ENCODE measurements at regions not wholly inside any gene's neighbourhood (a gene's known extent, or its start where the extent isn't known, plus 50 kb on each side); places are given as distances from the start of the nearest gene placed in this dataset.

- Histone ChIP-seq H3K4me2 (ENCODE audit: control insufficient read depth, extremely low read depth, insufficient read depth, low read depth, low read length) (no peak overlapping the region), H3K79me2 (ENCODE audit: control insufficient read depth, insufficient read depth, low read length) (no peaks in the 10 kb centered on the region), H3K9ac (ENCODE audit: control insufficient read depth, extremely low read depth, insufficient read depth, low read length) (no peak overlapping the region), H3K4me1 (ENCODE audit: control insufficient read depth, extremely low read depth, insufficient read depth, low read length) (no peaks in the 10 kb centered on the region), H3K9me1 (ENCODE audit: control insufficient read depth, extremely low read depth, insufficient read depth, low read length) (no peaks in the 10 kb centered on the region), H3K9me3 (ENCODE audit: control insufficient read depth, low read depth, low read length) (no peaks in the 10 kb centered on the region), H3K36me3 (ENCODE audit: control insufficient read depth in 2 of 2, extremely low read depth in 1 of 2, insufficient read depth in 2 of 2, low read length in 2 of 2) (no peaks in the 10 kb centered on the region), H3K4me3 (ENCODE audit: control insufficient read depth in 2 of 3, extremely low read depth in 1 of 3, insufficient read depth in 2 of 3, low read depth in 1 of 3, low read length in 3 of 3) (no peak overlapping the region), H3K27me3 (ENCODE audit: control insufficient read depth, extremely low read depth, insufficient read depth, low read length) (no peaks in the 10 kb centered on the region), H2AFZ (ENCODE audit: control insufficient read depth, low read length) (no peak overlapping the region), H3K27ac (ENCODE audit: control insufficient read depth, insufficient read depth, low read length) (no peak overlapping the region), H4K20me1 (ENCODE audit: control insufficient read depth, extremely low read depth, insufficient read depth, low read length) (no peaks in the 10 kb centered on the region)
- DNase-seq (ENCODE audit: low read depth, low spot score) (no peak), FAIRE-seq (no peak)
- dilution Hi-C loops (cut with MboI; ENCODE audit: extremely low pct_ligation_motif_present, low sequenced_read_pairs), result no loop called here
- TF ChIP-seq EZH2 (IDR thresholded peaks at IDR 0.05; ENCODE audit: low read length) (no peak), CTCF (optimal IDR thresholded peaks at IDR 0.05 in 1 of 3, IDR thresholded peaks at IDR 0.05 in 1 of 3, conservative IDR thresholded peaks at IDR 0.05 in 1 of 3; ENCODE audit: extremely low read depth in 1 of 3, insufficient read depth in 2 of 3, low read length in 3 of 3) (no peak)
These were observed 745.4 kb downstream of the TLR4 start for GRCh38 chr9:118449554-118449953.

- Histone ChIP-seq H3K27ac (ENCODE audit: control insufficient read depth, insufficient read depth, low read length) (no peak overlapping the region), H3K36me3 (ENCODE audit: control insufficient read depth in 2 of 2, extremely low read depth in 1 of 2, insufficient read depth in 2 of 2, low read length in 2 of 2) (no peaks in the 10 kb centered on the region), H3K9ac (ENCODE audit: control insufficient read depth, extremely low read depth, insufficient read depth, low read length) (no peak overlapping the region), H2AFZ (ENCODE audit: control insufficient read depth, low read length) (no peak overlapping the region), H4K20me1 (ENCODE audit: control insufficient read depth, extremely low read depth, insufficient read depth, low read length) (no peaks in the 10 kb centered on the region), H3K27me3 (ENCODE audit: control insufficient read depth, extremely low read depth, insufficient read depth, low read length) (no peaks in the 10 kb centered on the region), H3K4me3 (ENCODE audit: control insufficient read depth in 2 of 3, extremely low read depth in 1 of 3, insufficient read depth in 2 of 3, low read depth in 1 of 3, low read length in 3 of 3) (no peak overlapping the region), H3K4me1 (ENCODE audit: control insufficient read depth, extremely low read depth, insufficient read depth, low read length) (no peaks in the 10 kb centered on the region), H3K79me2 (ENCODE audit: control insufficient read depth, insufficient read depth, low read length) (no peaks in the 10 kb centered on the region), H3K9me3 (ENCODE audit: control insufficient read depth, low read depth, low read length) (no peaks in the 10 kb centered on the region), H3K4me2 (ENCODE audit: control insufficient read depth, extremely low read depth, insufficient read depth, low read depth, low read length) (no peak overlapping the region), H3K9me1 (ENCODE audit: control insufficient read depth, extremely low read depth, insufficient read depth, low read length) (no peaks in the 10 kb centered on the region)
- dilution Hi-C loops (cut with MboI; ENCODE audit: extremely low pct_ligation_motif_present, low sequenced_read_pairs), result no loop called here
- TF ChIP-seq EZH2 (IDR thresholded peaks at IDR 0.05; ENCODE audit: low read length) (no peak), CTCF (optimal IDR thresholded peaks at IDR 0.05 in 1 of 3, IDR thresholded peaks at IDR 0.05 in 1 of 3, conservative IDR thresholded peaks at IDR 0.05 in 1 of 3; ENCODE audit: extremely low read depth in 1 of 3, insufficient read depth in 2 of 3, low read length in 3 of 3) (no peak)
- no peak for DNase-seq (ENCODE audit: low read depth, low spot score)
- FAIRE-seq, result no peak
These were observed 751.1 kb downstream of the TLR4 start for GRCh38 chr9:118455259-118455658.
